Stimulated activated naive CD4-positive, alpha-beta T cell (primary cell): ENCODE measurements at regions not wholly inside any gene's neighbourhood (a gene's known extent, or its start where the extent isn't known, plus 50 kb on each side); places are given as distances from the start of the nearest gene placed in this dataset.

Experiments used
- DNase-seq, 6 experiments: peaks; one replicate each; lab custom pipeline; 2025; lab: John Stamatoyannopoulos, UW

DNA sequence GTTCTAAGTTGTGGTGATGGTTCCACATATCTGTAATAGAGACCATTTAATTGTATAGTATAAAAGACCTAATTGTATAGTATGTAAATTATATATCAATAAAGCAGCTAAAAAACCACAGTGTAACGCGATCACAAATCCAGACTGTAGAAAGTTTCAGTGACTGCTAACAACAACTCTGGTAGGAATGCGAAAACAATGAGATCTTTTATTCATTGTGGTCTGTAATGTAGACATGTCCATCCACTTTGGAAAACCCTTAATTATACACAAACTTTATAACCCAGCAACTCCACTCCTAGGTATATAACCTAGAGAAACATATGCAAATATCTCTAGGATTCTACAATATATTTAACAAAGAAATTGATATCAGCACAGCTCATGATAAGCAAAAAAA is 549.5 kb downstream of the SLITRK1 start:
- DNase-seq: no peak

DNA sequence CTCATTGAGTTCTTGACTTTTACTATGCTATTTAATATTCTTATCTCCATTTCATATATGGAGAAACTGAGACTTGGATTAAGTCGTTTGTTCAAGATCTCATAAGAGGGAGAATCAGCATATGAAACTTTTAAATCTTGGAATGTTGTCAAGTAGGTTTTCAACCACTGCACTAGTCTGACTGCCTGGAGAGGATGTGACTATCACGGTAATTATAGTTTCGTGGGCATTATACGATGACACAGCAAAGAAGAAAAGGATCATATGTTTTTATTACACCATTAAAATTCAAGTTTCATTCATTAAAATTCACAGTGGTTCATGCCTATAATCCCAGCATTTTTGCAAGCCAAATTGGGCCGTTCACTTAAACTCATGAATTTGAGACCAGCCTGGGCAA is 555.2 kb downstream of the SLITRK1 start:
- no peak for DNase-seq

DNA sequence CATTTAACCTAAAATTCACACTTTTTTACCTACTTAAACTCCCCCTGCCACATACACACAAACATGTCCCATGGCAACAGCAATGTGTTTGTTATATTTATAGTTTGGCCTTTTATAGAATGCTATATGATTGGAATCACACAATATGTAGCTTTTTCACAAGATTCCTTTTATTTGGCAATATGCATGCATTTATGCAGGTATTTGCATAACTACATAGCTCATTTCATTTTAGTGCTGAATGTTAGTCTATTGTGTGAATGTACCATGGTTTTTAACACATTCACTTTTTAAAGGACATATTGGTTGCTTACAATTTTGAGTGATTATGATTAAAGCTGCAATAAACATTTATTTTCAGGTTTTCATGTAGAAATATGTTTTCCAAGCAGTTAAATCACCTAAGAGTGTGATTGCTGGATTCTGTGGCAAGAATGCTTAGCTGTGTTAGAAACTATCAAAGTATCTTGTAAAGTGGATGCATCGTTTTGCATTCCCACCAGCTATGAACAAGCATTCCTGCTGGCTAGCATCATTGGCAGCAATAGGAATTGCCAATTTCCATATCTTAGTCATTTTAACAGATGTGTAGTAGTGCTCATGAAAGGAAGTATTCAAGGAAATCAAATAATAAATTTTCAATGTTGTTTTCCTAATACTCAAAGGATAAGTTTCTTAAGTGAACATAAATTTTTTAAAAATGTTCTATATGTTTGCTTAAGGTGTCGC is 557.0 kb downstream of the SLITRK1 start:
- no peak for DNase-seq

DNA sequence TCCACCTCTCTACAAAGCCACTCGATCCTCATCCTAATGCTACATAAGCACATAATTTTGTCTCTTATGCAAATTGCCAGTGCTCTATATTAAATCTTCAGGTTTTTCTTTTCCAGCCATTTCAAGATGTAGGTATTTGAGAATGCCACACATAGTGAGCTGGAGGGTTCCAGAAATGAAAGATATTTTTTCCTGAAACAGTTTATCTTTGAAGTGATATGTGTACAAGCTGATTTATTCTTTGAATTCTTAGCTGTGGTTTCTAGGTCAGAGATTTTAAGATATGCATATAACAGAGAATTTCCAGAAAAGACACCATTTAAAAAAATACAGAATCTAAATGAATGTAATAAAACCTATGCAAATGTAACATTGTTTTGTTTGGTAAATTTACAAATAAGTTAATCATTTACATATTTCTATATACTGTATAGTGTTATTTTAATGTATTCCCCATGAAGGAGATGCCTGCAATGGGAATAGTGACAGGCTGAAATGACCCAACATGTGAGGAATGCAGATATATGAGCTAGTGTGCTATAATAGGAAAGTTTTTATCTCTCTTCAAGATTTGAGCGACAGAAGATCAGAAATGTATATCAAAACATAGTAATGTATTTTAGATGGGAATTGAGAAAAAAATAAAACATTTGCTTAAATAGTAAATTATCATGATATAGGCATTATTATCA is 570.2 kb downstream of the SLITRK1 start:
- DNase-seq: no peak

DNA sequence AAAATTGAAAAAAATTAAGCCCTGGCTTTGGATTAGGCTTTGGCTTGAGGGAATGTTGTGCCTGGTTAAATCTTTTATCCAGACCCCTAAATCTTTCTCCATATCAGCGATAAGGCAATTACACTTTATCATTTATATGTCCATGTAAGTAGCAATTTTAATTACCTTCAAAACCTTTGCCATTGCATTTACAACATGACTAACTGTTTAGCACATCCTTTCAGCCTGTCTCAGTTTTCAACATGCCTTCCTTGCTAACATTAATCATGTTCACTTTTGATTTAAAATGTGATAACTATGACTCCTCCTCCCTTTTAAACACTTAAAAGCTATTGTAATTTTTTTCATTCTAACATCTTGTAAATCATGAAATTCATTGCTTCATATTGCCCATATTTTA is 583.7 kb downstream of the SLITRK1 start:
- DNase-seq: no peak

DNA sequence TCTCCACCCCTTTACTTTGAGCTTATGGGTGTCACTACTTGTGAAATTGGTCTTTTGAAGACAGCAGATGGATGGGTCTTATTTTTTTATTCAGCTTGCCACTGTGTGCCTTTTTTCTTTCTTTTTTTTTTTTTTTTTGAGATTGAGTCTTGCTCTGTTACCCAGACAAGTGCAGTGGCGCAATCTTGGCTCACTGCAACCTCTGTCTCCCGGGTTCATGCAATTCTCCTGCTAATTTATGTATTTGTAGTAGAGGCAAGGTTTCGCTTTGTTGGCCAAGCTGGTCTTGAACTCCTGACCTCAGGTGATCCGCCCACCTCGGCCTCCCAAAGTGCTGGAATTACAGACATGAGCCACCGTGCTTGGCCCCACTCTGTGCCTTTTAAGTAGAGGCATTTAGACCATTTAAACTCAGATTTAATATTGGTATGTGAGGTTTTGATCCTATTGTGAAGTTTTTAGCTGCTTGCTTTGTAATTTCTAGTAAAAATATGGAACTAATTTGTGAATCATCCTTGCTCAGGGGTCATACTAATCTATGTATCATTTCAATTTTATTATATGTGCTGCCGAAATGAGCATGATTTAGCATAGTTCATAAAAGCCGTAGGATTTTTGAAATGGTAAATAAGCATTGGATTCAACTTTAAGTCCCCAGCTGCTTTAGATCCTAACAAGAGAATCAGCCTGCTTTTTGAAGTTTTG is 584.5 kb downstream of the SLITRK1 start:
- no peak for DNase-seq

DNA sequence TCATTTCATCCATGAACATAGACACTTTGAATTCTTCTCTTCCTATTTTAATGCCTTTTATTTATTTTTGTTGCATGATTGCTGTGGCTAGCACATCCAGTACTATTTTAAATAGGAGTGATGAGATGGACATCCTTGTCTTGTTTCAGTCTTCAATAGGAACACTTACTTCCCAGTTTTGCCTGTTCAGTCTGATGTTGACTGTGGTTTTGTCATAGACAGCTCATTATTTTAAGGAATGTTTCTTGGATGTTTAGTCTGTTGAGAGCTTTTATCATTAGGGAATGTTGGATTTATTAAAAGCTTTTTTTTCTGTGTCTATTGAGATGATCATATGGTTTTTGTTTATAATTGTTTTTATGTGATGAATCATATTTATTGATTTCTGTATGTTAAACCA is 586.6 kb downstream of the SLITRK1 start:
- DNase-seq: no peak

DNA sequence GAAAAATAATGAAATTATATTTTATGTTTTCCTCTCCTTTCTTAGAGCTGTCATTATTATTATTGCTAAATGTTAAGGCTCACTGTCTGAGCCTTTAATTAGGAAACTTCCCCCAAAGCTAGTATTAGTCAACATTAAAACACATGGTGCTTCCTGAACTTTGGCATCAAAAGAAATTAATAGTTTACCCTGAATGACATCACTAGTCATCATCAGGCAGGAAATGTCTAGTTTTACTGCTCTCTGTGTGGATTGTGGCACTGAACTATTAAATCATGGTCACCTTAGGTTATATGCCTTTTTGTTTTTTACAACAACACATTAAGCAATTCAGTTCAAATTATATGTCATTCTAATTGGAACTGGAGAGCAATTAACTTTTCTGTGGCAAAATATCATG is 595.5 kb downstream of the SLITRK1 start:
- DNase-seq: no peak

DNA sequence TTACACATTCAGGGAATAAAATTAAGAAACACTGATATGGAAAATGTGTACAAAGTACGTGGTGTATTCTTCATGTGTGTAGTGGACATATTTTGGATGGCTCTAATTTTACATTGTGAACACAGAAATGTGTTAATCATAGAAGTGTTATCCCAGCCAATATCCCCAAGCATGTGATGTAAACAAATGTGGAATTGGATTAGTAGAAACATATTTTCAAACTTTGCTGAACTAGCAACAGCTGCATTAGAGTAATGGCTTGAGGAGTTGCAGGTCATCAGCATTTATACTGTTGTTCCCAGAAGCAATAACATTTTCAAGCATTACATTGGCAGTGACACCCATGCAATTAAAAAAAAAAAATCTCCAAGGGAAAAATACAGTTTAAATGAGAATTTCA is 600.6 kb downstream of the SLITRK1 start:
- DNase-seq: no peak

DNA sequence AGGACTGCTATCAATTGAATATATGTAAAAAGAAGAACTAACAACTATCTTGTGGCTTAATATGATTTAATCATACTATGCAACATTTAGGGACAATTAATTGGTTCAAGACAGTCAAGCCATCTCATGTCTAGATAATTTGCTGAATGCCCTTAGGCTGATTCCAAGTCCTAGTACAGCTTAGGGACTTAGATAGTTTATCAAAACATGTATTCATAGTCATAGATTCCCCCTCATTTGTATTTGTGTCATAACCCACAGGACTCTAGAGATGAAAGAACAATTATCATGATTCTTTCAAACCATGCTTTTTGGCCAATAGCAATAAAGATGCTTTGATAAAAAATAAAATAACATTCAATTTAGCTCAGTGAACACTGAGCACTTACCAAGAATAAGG is 607.6 kb downstream of the SLITRK1 start:
- no peak for DNase-seq

DNA sequence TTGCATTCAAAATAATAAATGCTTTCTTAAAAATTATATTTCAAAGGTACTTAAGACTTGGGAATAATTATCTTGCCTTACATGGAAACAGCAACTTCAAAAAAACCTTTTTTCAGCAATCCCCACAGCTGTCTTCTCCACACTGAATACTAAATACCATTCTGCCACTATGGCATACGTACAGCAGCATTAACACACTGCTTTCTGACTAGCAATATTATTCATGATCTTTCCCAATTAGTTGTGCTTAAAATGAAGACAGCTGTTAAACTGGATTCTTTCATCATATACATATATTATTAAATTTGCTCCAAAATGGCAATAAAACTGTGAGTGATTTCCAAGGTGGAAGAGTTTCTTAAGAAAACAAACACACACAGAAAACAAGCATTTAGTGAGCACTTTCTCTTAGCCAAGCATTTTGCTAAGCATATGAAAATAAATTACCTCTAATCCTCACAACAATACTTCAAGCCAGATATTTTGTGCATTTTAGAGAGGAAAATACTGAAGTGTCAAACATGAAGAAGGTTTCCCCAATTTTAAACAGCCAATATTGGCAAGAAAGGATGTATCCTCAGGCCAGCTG is 609.5 kb downstream of the SLITRK1 start:
- no peak for DNase-seq

DNA sequence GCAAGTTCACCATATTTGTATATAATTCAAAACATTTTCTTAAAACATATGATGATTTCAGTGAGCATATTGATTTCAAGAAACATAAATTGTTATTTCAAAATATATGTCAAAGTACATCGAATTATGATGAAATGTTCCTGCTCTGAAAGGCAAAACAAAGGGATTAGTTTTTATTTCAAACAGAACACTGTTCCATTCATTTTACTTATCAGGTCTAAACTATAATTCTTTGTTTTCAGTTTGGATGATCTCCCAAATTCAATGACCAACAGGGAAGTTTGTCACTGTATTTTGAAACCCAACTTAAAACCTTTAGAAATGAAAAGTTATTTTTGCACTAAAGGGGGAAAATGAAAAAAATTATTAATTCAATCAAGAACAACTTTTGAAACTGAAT is 610.2 kb downstream of the SLITRK1 start:
- DNase-seq: no peak

DNA sequence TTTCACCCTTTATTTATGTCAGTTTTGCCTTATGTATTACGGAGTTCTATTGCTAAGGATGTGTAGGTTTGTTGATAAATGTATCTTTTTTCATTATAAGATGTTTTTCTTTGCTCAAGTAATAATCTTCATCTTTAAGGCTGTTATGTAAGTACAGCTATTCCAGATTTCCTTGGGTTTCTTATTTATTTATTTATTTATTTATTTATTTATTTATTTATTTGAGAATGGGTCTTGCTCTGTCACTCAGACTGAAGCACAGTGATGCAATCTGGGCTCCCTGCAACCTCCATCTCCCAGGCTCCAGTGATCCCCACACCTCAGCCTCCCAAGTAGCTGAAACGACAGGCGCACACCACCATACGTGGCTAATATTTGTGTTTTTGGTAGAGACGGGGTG is 617.0 kb downstream of the SLITRK1 start:
- no peak for DNase-seq

DNA sequence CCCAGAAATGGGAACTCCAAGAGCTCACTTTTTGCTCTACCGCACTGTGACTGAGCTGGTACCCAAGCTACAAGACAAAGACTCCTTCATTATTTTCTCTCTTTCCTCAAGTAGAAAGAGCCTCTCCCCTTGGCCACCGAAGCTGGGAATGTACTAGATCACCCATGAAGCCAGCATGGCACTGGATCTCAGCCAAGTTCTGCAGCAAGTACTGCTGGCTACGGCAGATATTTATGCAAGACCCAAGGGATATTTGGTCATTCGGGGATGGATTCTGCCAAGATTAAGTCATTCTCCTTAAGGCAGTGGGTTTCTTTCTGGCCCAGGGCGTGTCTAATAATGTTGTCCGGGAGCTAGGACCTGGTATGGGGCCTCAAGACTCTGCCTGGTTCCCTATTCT is 633.5 kb downstream of the SLITRK1 start:
- DNase-seq: no peak

DNA sequence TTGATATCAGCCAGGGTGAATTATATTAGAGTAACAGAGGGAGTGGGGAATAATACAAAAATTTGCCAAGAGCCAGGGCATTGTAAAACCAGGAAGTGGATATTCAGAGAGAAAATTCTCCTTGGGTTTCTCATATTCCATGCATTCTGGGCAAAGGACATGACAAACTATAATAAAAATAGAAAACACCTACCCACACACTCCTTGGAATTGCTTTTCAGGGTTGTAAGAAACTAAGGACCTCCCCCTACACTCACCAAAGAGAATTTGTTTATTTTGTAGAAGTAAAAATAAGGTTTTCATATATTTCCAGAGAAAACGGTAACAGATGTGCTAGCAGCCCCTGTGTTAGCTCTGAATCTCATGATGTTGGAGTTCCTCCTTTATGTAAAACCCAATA is 649.6 kb downstream of the SLITRK1 start:
- no peak for DNase-seq

DNA sequence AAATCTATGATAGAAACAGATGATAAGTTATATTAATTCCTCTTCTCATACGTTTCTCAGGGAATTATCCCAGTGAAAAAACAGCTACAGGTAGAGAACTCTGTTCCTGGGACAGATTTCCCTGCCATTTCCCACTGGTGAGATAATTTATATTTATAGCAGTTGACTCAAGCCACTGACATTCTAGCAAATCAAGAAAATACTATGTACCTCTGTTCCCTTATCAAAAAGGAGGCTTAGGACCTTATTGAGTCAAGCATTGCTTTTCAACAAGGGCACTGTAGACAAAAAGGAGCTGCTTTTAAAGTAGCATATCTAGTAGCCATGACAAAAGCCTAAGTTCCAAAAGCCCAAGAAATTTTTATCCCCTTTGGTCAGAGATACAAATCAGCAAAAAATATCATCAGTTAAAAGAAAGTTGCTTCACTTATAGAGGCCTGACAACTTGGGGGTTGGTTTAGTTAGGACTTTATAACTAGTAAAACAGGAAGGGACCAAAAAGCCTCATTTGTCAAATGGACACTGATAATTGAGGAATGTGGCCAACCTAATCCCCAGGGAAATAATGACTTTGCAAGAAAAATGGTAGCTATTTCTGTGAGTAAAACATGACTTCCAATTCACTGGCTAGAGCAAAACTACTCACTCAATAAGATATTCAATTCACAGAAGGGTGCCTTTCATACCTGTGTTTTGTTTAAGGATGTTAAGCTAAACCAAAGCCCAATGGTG is 652.5 kb downstream of the SLITRK1 start:
- DNase-seq: no peak

DNA sequence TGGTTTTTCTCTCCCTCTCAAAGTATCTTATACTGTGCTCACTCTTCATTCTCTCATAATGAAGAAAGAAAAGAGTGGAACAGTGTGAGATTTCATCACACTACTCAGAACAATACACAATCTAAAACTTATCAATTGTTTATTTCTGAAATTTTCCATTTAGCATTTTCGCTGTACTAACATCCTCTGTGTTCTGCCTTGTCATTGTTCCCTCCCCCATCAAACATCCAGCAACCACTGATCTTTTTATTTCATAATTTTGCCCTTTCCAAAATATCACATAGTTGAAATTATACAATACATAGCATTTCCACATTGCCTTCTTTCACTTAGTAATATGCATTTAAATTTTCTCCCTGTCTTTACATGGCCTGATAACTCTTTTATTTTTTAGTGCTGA is 658.7 kb downstream of the SLITRK1 start:
- DNase-seq: no peak

DNA sequence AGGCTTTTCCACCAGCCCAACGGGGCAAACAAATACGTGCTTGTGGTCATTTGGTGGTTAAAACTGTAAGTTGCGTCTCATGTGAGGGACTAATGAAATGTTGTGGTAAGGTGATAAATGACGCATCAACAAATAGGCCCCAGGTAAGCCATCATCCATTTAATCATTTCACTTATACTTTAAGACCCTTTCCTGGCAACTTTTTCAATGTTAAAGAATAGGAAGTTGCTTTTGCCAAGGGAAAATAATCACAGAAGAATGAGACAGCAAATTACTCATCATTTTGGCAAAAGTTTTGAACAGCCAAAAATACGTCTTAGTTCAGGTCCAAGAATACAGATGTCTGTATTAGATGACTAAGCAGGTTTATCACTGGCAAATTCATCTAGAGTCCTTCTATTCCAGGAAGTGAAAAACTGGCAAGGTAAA is 660.4 kb downstream of the SLITRK1 start:
- no peak for DNase-seq

DNA sequence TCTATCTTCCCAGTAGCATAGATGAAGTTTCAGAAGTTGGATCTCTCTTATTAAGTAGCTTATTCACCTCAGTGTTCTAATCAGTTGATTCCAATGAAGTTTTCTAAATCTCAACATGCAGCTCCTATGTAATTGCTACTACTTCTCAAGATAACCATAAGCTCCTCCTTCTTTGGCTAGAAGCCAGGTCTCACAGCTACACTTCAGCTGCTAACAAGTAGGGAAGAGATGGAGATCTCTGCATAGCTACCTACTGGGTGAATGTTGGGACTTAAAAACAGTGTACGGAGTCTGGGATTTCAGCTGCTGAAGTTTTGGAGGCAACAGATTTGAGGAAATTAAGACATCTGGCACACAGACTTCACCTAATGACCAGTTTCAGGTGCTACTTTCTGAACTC is 661.0 kb downstream of the SLITRK1 start:
- DNase-seq: no peak

DNA sequence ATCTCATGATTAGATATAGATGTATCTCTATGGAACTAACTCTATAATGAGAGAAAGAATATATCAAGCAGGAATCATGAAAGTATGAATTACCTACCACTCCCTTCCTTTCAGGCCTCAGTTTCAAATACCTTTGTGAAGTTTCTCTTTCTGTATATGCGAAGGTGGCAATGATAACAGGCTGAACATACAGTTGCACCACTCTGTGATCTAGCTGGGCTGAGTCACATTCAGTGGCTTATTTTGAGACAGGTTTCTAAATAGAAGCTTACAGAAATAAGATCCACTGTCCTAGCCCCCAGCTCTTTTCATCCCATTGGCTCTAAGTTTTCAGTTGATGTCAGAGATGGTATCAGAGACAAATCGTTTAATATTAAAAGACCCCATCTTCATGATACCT is 662.0 kb downstream of the SLITRK1 start:
- DNase-seq: no peak

DNA sequence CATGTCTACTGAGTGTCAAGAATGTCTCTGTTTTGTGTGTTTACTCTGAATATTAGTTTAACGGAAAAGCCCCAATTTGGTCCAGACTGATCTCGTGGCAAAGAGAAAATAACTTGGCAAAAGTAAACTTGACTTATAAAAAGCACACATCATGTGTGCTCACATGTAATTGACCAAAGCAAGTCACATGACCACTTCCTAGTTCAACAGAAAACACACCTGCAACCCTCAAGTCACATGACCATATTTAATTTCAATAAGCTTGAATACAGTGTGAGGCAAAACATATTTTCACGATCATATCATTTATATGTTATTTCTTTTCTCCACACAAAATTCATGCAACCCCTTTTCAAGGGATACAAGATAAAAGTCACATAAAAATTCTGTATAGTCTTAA is 662.4 kb downstream of the SLITRK1 start:
- no peak for DNase-seq
